HCT116 (cell line): ENCODE measurements at regions not wholly inside any gene's neighbourhood (a gene's known extent, or its start where the extent isn't known, plus 50 kb on each side); places are given as distances from the start of the nearest gene placed in this dataset.

Source experiments
- ATAC-seq: fragments of 200-7000 bp; cut with Tn5 transposase; 2 replicates; pipeline ENCODE4 v1.9.1; 2020; ENCODE audit warnings: mild to moderate bottlenecking, moderate library complexity
- BruUV-seq: library from RNA; stranded (reverse); fragments of 400-500 nt; replicated peaks from 2 replicates; lab custom pipeline; 2021; lab: Mats Ljungman, UMichigan
- CTCF ChIA-PET: fragments of 300-600 bp; sonication (Branson Sonifier 250); formaldehyde crosslinking; loops from one replicate; lab custom pipeline; 2021; ENCODE audit warnings: antibody characterized with exemption; lab: Charles Lee
- POLR2A ChIA-PET: fragments of 300-600, 350-600 bp; sonication (Branson Sonifier 250); formaldehyde crosslinking; loops from one replicate; lab custom pipeline; 2021; ENCODE audit warnings: antibody characterized with exemption; lab: Charles Lee
- RAD21 ChIA-PET, 2 experiments: fragments of 300-600 bp; sonication (Branson Sonifier 250); formaldehyde crosslinking; loops; one replicate each; lab custom pipeline; 2023; ENCODE audit warnings: low total read pairs in 2 of 2; ENCODE audit not compliant: uncharacterized antibody in 2 of 2, unreplicated experiment in 2 of 2, low non-redundant PET in 1 of 2; lab: Charles Lee
- DNase-seq: peaks from one replicate; pipeline ENCODE4 v3.0.0-alpha.2; 2010; ENCODE audit warnings: low read depth, low spot score
- H2AFZ ChIP-seq: fragments of 200-600 bp; shearing (Covaris generic), sonication (generic); 2 replicates; pipeline ENCODE4 v1.6.1; 2017; ENCODE audit warnings: low read depth, mixed run types, mixed read lengths, antibody characterized with exemption, low read length; ENCODE audit not compliant: poor library complexity, severe bottlenecking
- H3K27ac ChIP-seq: 2 replicates; pipeline ENCODE4 v1.5.1; 2012; ENCODE audit warnings: low read depth, low read length
- H3K27me3 ChIP-seq: fragments of 200-600 bp; sonication (generic); 2 replicates; pipeline ENCODE4 v1.6.1; 2016; ENCODE audit warnings: mixed run types, low read length, mixed read lengths; ENCODE audit not compliant: insufficient read depth
- H3K36me3 ChIP-seq, 2 experiments: fragments of 200-500 bp in 1 of 2; fragments of 200-600 bp in 1 of 2; sonication (Bioruptor generic) in 1 of 2; sonication (generic) in 1 of 2; 2 replicates each; pipeline versions ENCODE4 v1.5.1 to v1.6.1; 2014 to 2016; ENCODE audit warnings: low read length in 2 of 2, inconsistent platforms in 1 of 2, mixed read lengths in 1 of 2, mixed run types in 1 of 2; ENCODE audit not compliant: insufficient read depth in 2 of 2, control insufficient read depth in 1 of 2
- H3K4me1 ChIP-seq, 2 experiments: fragments of 200-600 bp in 1 of 2; sonication (generic) in 1 of 2; 2 replicates each; pipeline versions ENCODE4 v1.5.1 to v1.6.1; 2012 to 2017; ENCODE audit warnings: low read length in 2 of 2, inconsistent platforms in 1 of 2, mild to moderate bottlenecking in 1 of 2, mixed read lengths in 1 of 2, mixed run types in 1 of 2, moderate library complexity in 1 of 2; ENCODE audit not compliant: insufficient read depth in 2 of 2, control insufficient read depth in 1 of 2
- H3K4me2 ChIP-seq: fragments of 200-600 bp; sonication (generic); 2 replicates; pipeline ENCODE4 v1.6.1; 2017; ENCODE audit warnings: mixed run types, low read length, mixed read lengths
- H3K4me3 ChIP-seq, 2 experiments: fragments of 200-600 bp in 1 of 2; sonication (generic) in 1 of 2; replicated peaks in 1 of 2; 2 replicates each; pipeline ENCODE4 v1.5.1; 2011 to 2016; ENCODE audit warnings: low read length in 2 of 2, control low read depth in 1 of 2, low read depth in 1 of 2, mild to moderate bottlenecking in 1 of 2, mixed read lengths in 1 of 2, mixed run types in 1 of 2
- H3K79me2 ChIP-seq: fragments of 200-600 bp; sonication (generic); 2 replicates; pipeline ENCODE4 v1.6.1; 2017; ENCODE audit warnings: mild to moderate bottlenecking, mixed run types, low read length, moderate library complexity, mixed read lengths; ENCODE audit not compliant: insufficient read depth
- H3K9ac ChIP-seq: fragments of 200-600 bp; sonication (generic); 2 replicates; pipeline ENCODE4 v1.6.1; 2016; ENCODE audit warnings: low read length, mixed read lengths
- H3K9me2 ChIP-seq: fragments of 200-600 bp; sonication (generic), shearing (Covaris generic); 2 replicates; pipeline ENCODE4 v1.6.1; 2017; ENCODE audit warnings: mixed run types, mild to moderate bottlenecking, moderate library complexity; ENCODE audit not compliant: insufficient read depth
- H3K9me3 ChIP-seq, 2 experiments: fragments of 200-500 bp in 1 of 2; fragments of 200-600 bp in 1 of 2; sonication (Bioruptor generic) in 1 of 2; sonication (generic) in 1 of 2; 2 replicates each; pipeline ENCODE4 v1.6.1; 2014 to 2017; ENCODE audit warnings: low read length in 2 of 2, mixed read lengths in 2 of 2, inconsistent platforms in 1 of 2, low read depth in 1 of 2, mild to moderate bottlenecking in 1 of 2, mixed run types in 1 of 2, moderate library complexity in 1 of 2; ENCODE audit not compliant: control insufficient read depth in 1 of 2, insufficient read depth in 1 of 2
- H4K20me1 ChIP-seq: fragments of 200-600 bp; sonication (generic), shearing (Covaris generic); 2 replicates; pipeline ENCODE4 v1.6.1; 2017; ENCODE audit warnings: mixed run types, mild to moderate bottlenecking, moderate library complexity; ENCODE audit not compliant: insufficient read depth
- ATF3 ChIP-seq: IDR thresholded peaks from 2 replicates; pipeline ENCODE4 v1.6.1; 2012
- CBX3 ChIP-seq: IDR thresholded peaks from 2 replicates; pipeline ENCODE4 v1.6.1; 2012; ENCODE audit warnings: low read depth
- CEBPB ChIP-seq: IDR thresholded peaks from 2 replicates; pipeline ENCODE4 v1.6.1; 2012; ENCODE audit warnings: low read depth
- CTCF ChIP-seq, 3 experiments: fragments of 200-600 bp in 1 of 3; sonication (generic) in 1 of 3; IDR thresholded peaks in 2 of 3; conservative IDR thresholded peaks in 1 of 3; 2 replicates each; pipeline ENCODE4 v1.5.1; 2012 to 2017; ENCODE audit warnings: low read depth in 2 of 3, low read length in 2 of 3, antibody characterized with exemption in 1 of 3, borderline replicate concordance in 1 of 3, control low read depth in 1 of 3, mild to moderate bottlenecking in 1 of 3, mixed read lengths in 1 of 3, mixed run types in 1 of 3, moderate library complexity in 1 of 3; ENCODE audit not compliant: insufficient read depth in 1 of 3
- ELF1 ChIP-seq: IDR thresholded peaks from 2 replicates; pipeline ENCODE4 v1.6.1; 2012; ENCODE audit warnings: low read depth, borderline replicate concordance
- EZH2 ChIP-seq: fragments of 200-600 bp; sonication (generic); IDR thresholded peaks from 2 replicates; pipeline ENCODE4 v1.6.1; 2017; ENCODE audit warnings: antibody characterized with exemption, mixed run types
- EZH2phosphoT487 ChIP-seq: fragments of 200-600 bp; IDR thresholded peaks from 2 replicates; pipeline ENCODE4 v1.6.1; 2018; ENCODE audit warnings: antibody characterized with exemption, borderline replicate concordance
- MAX ChIP-seq: IDR thresholded peaks from 2 replicates; pipeline ENCODE4 v1.6.1; 2012
- POLR2A ChIP-seq: IDR thresholded peaks from 2 replicates; pipeline ENCODE4 v1.7.0; 2011; ENCODE audit warnings: borderline replicate concordance; ENCODE audit not compliant: insufficient read depth, insufficient read length; ENCODE audit errors: extremely low read depth
- POLR2AphosphoS5 ChIP-seq: IDR thresholded peaks from 2 replicates; pipeline ENCODE4 v1.6.1; 2011; ENCODE audit warnings: mild to moderate bottlenecking, low read depth, low read length, moderate library complexity
- RAD21 ChIP-seq: IDR thresholded peaks from 2 replicates; pipeline ENCODE4 v1.6.1; 2012; ENCODE audit warnings: low read depth, mild to moderate bottlenecking
- REST ChIP-seq: IDR thresholded peaks from 2 replicates; pipeline ENCODE4 v1.6.1; 2012; ENCODE audit warnings: low read depth
- SIN3A ChIP-seq: IDR thresholded peaks from 2 replicates; pipeline ENCODE4 v1.6.1; 2012; ENCODE audit warnings: low read depth
- SRF ChIP-seq: IDR thresholded peaks from 2 replicates; pipeline ENCODE4 v1.6.1; 2012; ENCODE audit warnings: low read depth
- TCF7L2 ChIP-seq: IDR thresholded peaks from 2 replicates; pipeline ENCODE4 v1.7.0; 2011; ENCODE audit warnings: borderline replicate concordance, inconsistent platforms; ENCODE audit not compliant: insufficient read depth, insufficient read length; ENCODE audit errors: extremely low read depth
- YY1 ChIP-seq: IDR thresholded peaks from 2 replicates; pipeline ENCODE4 v1.6.1; 2011; ENCODE audit warnings: low read length, low read depth, moderate library complexity, mild to moderate bottlenecking; ENCODE audit not compliant: insufficient replicate concordance; ENCODE audit errors: extremely low read depth
- ZBTB33 ChIP-seq: IDR thresholded peaks from 2 replicates; pipeline ENCODE4 v1.6.1; 2011; ENCODE audit warnings: mild to moderate bottlenecking, low read length, moderate library complexity; ENCODE audit not compliant: insufficient replicate concordance; ENCODE audit errors: extremely low read depth
- ZFX ChIP-seq: fragments of 450-650 bp; IDR thresholded peaks from 2 replicates; pipeline ENCODE4 v1.6.1; 2017
- intact Hi-C: fragments of 100-400 bp; cut with micrococcal nuclease; formaldehyde crosslinking; loops from 2 replicates; pipeline ENCODE4 v1.10.0; 2022

DNA sequence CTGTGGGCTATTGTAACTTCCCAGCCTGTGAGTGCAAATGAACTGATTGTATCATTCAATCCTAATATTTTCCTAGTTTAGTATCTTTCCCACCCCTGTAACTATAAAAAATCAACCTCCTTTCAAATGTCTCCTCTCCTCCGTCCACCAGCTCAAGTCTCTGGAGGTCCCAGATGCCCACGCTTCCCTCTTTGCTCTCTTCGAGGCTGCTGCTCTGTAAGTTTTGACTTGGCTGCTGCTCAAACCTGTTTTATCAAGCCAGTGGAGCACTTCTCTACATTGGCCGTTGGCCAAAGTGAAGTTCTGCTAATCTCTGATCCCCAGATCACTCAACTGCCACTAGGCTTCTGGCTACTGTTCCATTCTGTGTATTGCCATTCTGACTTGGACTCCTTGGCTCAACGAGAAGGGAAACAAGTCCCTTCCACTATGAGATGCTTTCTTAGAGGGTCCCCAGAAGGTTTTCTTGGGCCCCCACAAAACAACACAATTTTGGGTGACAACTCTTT, 60.7 kb upstream of the RAPGEF2 start:
- intact Hi-C loops, result no loop called here

More for the DNA sequence above, 60.7 kb upstream of the RAPGEF2 start:
- Histone ChIP-seq H3K9me2 (no peaks in the 10 kb centered on the region), H2AFZ (no peak overlapping the region), H3K36me3 (no peaks in the 10 kb centered on the region), H3K79me2 (no peaks in the 10 kb centered on the region)
- ChIA-PET POLR2A (no interaction called here), RAD21 (no interaction called here)
- TF ChIP-seq ELF1 (no peak), ZFX (no peak), ZBTB33 (no peak), CTCF (IDR thresholded peaks at IDR 0.05 in 2 of 3, conservative IDR thresholded peaks at IDR 0.05 in 1 of 3; ENCODE audit: borderline replicate concordance in 1 of 3, insufficient read depth in 1 of 3, low read depth in 2 of 3, low read length in 2 of 3) (no peak), MAX (no peak), ATF3 (no peak), POLR2A (no peak), EZH2 (no peak), POLR2AphosphoS5 (no peak), TCF7L2 (no peak), CBX3 (no peak), SIN3A (no peak), EZH2phosphoT487 (no peak), YY1 (no peak), SRF (no peak), CEBPB (no peak), REST (no peak), RAD21 (no peak)
- TF ChIP-seq, all 23 proteins: peak for 0
- Histone ChIP-seq H4K20me1 (no peaks in the 10 kb centered on the region), H3K4me2 (no peak overlapping the region), H3K9me3 (no peaks in the 10 kb centered on the region), H3K27ac (no peak overlapping the region), H3K4me3 (no peak overlapping the region), H3K4me1 (peaks cover 0 to 5% of the 10 kb centered on the region in 2 experiments; a peak in 2 of 4 replicates), H3K9ac (no peak overlapping the region), H3K27me3 (no peaks in the 10 kb centered on the region)
- CTCF ChIA-PET, result no interaction called here
- ATAC-seq (no peak), DNase-seq (no peak)
- BruUV-seq, result no TSS peak
